SK-N-SH treated with all-trans-retinoic acid at 6 μM for 48 hours (cell line): ENCODE measurements at regions not wholly inside any gene's neighbourhood (a gene's known extent, or its start where the extent isn't known, plus 50 kb on each side); places are given as distances from the start of the nearest gene placed in this dataset.

Source experiments
- ATAC-seq: fragments of 200-7000 bp; cut with Tn5 transposase; 3 replicates; pipeline ENCODE4 v1.9.1; 2020; ENCODE audit warnings: mild to moderate bottlenecking, moderate library complexity
- ARNTL ChIP-seq: fragments of 450-650 bp; formaldehyde crosslinking; IDR thresholded peaks from 2 replicates; pipeline ENCODE4 v1.5.0; 2020; ENCODE audit warnings: low read depth, mild to moderate bottlenecking, moderate library complexity, borderline replicate concordance
- BACH2 ChIP-seq: fragments of 250-450 bp; sonication (Bioruptor Pico); IDR thresholded peaks from 2 replicates; pipeline ENCODE4 v1.9.0; 2021; ENCODE audit warnings: mild to moderate bottlenecking, borderline replicate concordance
- CSDC2 ChIP-seq: fragments of 250-450 bp; sonication (Bioruptor Pico); IDR thresholded peaks from 2 replicates; pipeline ENCODE4 v1.5.0; 2020; ENCODE audit warnings: mild to moderate bottlenecking, moderate library complexity
- GLIS3 ChIP-seq: fragments of 250-450 bp; sonication (Bioruptor Pico); IDR thresholded peaks from 2 replicates; pipeline ENCODE4 v1.5.0; 2020; ENCODE audit warnings: mild to moderate bottlenecking, moderate library complexity
- ISL1 ChIP-seq: fragments of 250-450 bp; sonication (Bioruptor Pico); IDR thresholded peaks from 2 replicates; pipeline ENCODE4 v2.1.2; 2022; ENCODE audit warnings: mild to moderate bottlenecking, moderate library complexity
- OSR1 ChIP-seq: fragments of 250-450 bp; sonication (Bioruptor Pico); IDR thresholded peaks from 2 replicates; pipeline ENCODE4 v1.8.0; 2022; ENCODE audit warnings: moderate library complexity, mild to moderate bottlenecking, inconsistent platforms
- PPARA ChIP-seq: fragments of 250-450 bp; sonication (Bioruptor Pico); IDR thresholded peaks from 2 replicates; pipeline ENCODE4 v1.5.0; 2020; ENCODE audit warnings: mild to moderate bottlenecking, borderline replicate concordance
- RARB ChIP-seq: fragments of 250-450 bp; sonication (Bioruptor Pico); IDR thresholded peaks from 2 replicates; pipeline ENCODE4 v1.8.0; 2021; ENCODE audit warnings: mild to moderate bottlenecking, moderate library complexity
- SNAI2 ChIP-seq: fragments of 250-450 bp; sonication (Bioruptor Pico); IDR thresholded peaks from 2 replicates; pipeline ENCODE4 v1.5.0; 2020; ENCODE audit warnings: mild to moderate bottlenecking, moderate library complexity
- TCF4 ChIP-seq: fragments of 250-450 bp; sonication (Bioruptor Pico); IDR thresholded peaks from 2 replicates; pipeline ENCODE4 v1.8.0; 2021; ENCODE audit warnings: mild to moderate bottlenecking, moderate library complexity, borderline replicate concordance
- TOX ChIP-seq: fragments of 250-450 bp; sonication (Bioruptor Pico); IDR thresholded peaks from 2 replicates; pipeline ENCODE4 v1.8.0; 2021; ENCODE audit warnings: mild to moderate bottlenecking, moderate library complexity, borderline replicate concordance
- TSHZ2 ChIP-seq: fragments of 250-450 bp; sonication (Bioruptor Pico); IDR thresholded peaks from 2 replicates; pipeline ENCODE4 v1.5.0; 2020; ENCODE audit warnings: mild to moderate bottlenecking, moderate library complexity
- ZC3H10 ChIP-seq: fragments of 250-450 bp; sonication (Bioruptor Pico); IDR thresholded peaks from 2 replicates; pipeline ENCODE4 v1.5.1; 2021; ENCODE audit warnings: mild to moderate bottlenecking, moderate library complexity
- ZFP3 ChIP-seq: fragments of 250-450 bp; sonication (Bioruptor Pico); IDR thresholded peaks from 2 replicates; pipeline ENCODE4 v1.5.0; 2020; ENCODE audit warnings: mild to moderate bottlenecking, moderate library complexity
- ZFP30 ChIP-seq: fragments of 450-650 bp; formaldehyde crosslinking; IDR thresholded peaks from 2 replicates; pipeline ENCODE4 v1.5.0; 2022; ENCODE audit warnings: mild to moderate bottlenecking, moderate library complexity
- ZNF565 ChIP-seq: fragments of 450-650 bp; formaldehyde crosslinking; conservative IDR thresholded peaks from 2 replicates; pipeline ENCODE4 v1.5.0; 2020; ENCODE audit warnings: low read depth, mild to moderate bottlenecking, moderate library complexity
- ZNF70 ChIP-seq: fragments of 450-650 bp; formaldehyde crosslinking; IDR thresholded peaks from 2 replicates; pipeline ENCODE4 v1.5.0; 2020; ENCODE audit warnings: mild to moderate bottlenecking, moderate library complexity
- ZNF8 ChIP-seq: fragments of 450-650 bp; formaldehyde crosslinking; IDR thresholded peaks from 2 replicates; pipeline ENCODE4 v1.5.0; 2020; ENCODE audit warnings: mild to moderate bottlenecking, moderate library complexity
- TF ChIP-seq, protein P1 (sequence below): fragments of 250-450 bp; sonication (Bioruptor Pico); IDR thresholded peaks from 2 replicates; pipeline ENCODE4 v1.5.1; 2020; ENCODE audit warnings: low read depth, mild to moderate bottlenecking, moderate library complexity
- TF ChIP-seq, protein P2 (sequence below): fragments of 250-450 bp; sonication (Bioruptor Pico); IDR thresholded peaks from 2 replicates; pipeline ENCODE4 v1.8.0; 2021; ENCODE audit warnings: low read depth, mild to moderate bottlenecking, moderate library complexity, borderline replicate concordance

DNA sequence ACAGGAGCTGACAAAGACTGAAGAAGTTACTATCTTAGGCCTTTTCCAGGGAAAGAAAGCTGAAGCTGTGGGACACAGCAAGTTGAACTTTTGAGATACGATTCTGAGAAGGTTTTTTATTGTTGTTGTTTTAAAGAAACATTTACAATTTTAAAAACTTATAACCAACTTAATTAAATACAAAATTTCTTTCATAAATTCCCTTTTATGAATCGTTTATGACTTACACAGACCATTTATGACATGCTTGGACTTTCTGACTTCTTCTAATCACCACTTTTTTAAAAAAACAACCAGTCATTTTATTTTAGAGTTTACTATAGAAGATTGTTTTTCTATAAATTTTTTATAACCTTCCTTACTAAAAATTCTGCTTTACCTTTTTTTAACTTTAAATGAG, 68.7 kb downstream of the DHRS2 start:
- no peak for TF ChIP-seq OSR1
- no peak for TF ChIP-seq ZNF70 (CRISPR knock-in tag)
- no peak for TF ChIP-seq TOX (CRISPR knock-in tag)
- TF ChIP-seq ZFP30 (CRISPR knock-in tag): no peak
- no peak for TF ChIP-seq ZC3H10 (CRISPR knock-in tag)
- ATAC-seq: no peak

DNA sequence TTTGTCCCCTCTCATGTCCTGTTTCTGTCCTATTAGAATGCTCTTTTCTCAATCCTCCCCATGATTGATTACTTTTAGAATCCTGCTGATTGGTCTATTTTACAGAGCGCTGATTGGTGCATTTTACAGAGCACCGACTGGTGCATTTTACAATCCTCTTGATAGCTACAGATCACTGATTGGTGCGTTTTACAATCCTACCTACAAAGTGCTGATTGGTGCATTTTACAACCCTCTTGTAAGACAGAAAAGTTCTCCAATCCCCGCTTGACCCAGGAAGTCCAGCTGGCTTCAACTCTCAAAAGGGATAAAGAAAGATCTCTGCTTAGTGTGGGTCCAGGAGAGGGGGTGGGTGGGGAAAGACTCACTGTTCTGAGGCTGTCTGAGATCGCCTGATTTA, 71.3 kb downstream of the DHRS2 start:
- no peak for TF ChIP-seq ZNF565 (CRISPR knock-in tag)
- no peak for TF ChIP-seq TOX (CRISPR knock-in tag)
- TF ChIP-seq GLIS3: no peak
- TF ChIP-seq SNAI2 (CRISPR knock-in tag): no peak
- no peak for TF ChIP-seq OSR1
- TF ChIP-seq ZFP30 (CRISPR knock-in tag): no peak
- no peak for TF ChIP-seq ISL1 (CRISPR knock-in tag)
- TF ChIP-seq PPARA: no peak
- TF ChIP-seq, protein P1, sequence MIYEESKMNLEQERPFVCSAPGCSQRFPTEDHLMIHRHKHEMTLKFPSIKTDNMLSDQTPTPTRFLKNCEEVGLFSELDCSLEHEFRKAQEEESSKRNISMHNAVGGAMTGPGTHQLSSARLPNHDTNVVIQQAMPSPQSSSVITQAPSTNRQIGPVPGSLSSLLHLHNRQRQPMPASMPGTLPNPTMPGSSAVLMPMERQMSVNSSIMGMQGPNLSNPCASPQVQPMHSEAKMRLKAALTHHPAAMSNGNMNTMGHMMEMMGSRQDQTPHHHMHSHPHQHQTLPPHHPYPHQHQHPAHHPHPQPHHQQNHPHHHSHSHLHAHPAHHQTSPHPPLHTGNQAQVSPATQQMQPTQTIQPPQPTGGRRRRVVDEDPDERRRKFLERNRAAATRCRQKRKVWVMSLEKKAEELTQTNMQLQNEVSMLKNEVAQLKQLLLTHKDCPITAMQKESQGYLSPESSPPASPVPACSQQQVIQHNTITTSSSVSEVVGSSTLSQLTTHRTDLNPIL (CRISPR knock-in tag): no peak
- TF ChIP-seq ZNF8 (CRISPR knock-in tag): no peak
- TF ChIP-seq TCF4 (CRISPR knock-in tag): no peak
- ATAC-seq: no peak

DNA sequence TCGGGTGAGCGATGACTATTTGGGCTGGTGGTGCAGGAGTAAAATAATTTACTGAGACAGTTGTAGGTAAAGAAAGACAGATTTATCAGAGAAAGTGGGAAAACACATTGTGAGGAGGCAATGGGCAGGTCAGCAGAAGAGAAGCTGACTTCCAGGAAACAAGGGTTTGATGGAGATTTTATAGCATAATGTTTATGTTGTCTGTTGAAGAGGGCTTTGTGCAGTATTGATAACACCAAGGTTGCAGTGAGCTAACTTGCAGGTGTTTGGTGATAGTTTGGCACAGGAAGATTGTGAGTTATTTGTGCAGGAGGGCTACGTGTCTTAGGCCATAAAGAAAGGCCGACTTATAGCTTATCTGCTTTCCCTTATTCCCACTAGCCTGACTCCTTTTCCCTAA, 72.2 kb downstream of the DHRS2 start:
- ATAC-seq: no peak
- TF ChIP-seq TSHZ2 (CRISPR knock-in tag) (no peak), ARNTL (CRISPR knock-in tag) (no peak), TCF4 (CRISPR knock-in tag) (no peak), ZC3H10 (CRISPR knock-in tag) (no peak), ZFP30 (CRISPR knock-in tag) (no peak), PPARA (no peak), CSDC2 (no peak), RARB (CRISPR knock-in tag) (no peak), ZFP3 (no peak)
- TF ChIP-seq, protein P1 (CRISPR knock-in tag): no peak
- TF ChIP-seq, protein P2, sequence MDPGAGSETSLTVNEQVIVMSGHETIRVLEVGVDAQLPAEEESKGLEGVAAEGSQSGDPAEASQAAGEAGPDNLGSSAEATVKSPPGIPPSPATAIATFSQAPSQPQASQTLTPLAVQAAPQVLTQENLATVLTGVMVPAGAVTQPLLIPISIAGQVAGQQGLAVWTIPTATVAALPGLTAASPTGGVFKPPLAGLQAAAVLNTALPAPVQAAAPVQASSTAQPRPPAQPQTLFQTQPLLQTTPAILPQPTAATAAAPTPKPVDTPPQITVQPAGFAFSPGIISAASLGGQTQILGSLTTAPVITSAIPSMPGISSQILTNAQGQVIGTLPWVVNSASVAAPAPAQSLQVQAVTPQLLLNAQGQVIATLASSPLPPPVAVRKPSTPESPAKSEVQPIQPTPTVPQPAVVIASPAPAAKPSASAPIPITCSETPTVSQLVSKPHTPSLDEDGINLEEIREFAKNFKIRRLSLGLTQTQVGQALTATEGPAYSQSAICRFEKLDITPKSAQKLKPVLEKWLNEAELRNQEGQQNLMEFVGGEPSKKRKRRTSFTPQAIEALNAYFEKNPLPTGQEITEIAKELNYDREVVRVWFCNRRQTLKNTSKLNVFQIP: no peak
- TF ChIP-seq, all 23 proteins: peak for 0

DNA sequence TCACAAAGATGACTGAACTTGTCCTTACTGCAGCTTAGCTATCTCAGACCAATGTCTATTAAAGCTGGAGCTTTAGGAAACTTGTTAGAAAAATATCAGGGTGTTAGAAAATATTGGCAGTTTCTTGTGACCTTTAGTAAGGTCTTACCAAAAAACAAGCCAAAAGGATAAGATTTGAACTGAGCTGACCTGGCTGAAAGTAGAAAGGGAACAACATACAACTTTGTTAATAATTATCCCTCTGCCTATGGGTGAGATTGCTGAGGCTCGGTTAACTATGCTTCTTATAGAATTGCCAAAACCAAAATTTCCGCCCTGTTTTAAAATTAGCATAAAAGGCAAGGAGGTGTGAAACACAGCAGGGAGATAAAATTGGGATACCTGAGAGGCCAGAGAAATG, 73.8 kb downstream of the DHRS2 start:
- no peak for ATAC-seq
- no peak for TF ChIP-seq PPARA
- TF ChIP-seq TSHZ2 (CRISPR knock-in tag): no peak
- no peak for TF ChIP-seq BACH2 (CRISPR knock-in tag)
- TF ChIP-seq RARB (CRISPR knock-in tag): no peak
- no peak for TF ChIP-seq ISL1 (CRISPR knock-in tag)
- TF ChIP-seq, all 23 proteins: peak for 0
